Peyer's patch (tissue), 4 donors: ENCODE measurements at regions not wholly inside any gene's neighbourhood (a gene's known extent, or its start where the extent isn't known, plus 50 kb on each side); places are given as distances from the start of the nearest gene placed in this dataset.
"Not testable (repeated sequence)": the region's sequence is repeated elsewhere in the genome, so short reads cannot be mapped to it uniquely, and the experiment has no call there.

Source experiments
- DNase-seq, 3 donors: peaks; one replicate each; pipeline ENCODE4 v3.0.0-alpha.2; 2017 to 2019
- H3K27ac ChIP-seq, 4 donors: fragments of 200-600 bp; sonication (generic); one replicate each; pipeline ENCODE4 v1.5.1; 2016 to 2019
- H3K27me3 ChIP-seq, 2 donors: fragments of 200-600 bp; sonication (generic); one replicate each; pipeline ENCODE4 v1.5.1; 2019
- H3K36me3 ChIP-seq, 3 donors: fragments of 200-600 bp; sonication (generic); one replicate each; pipeline ENCODE4 v1.5.1; 2016 to 2019
- H3K4me1 ChIP-seq, 4 donors: fragments of 200-600 bp; sonication (generic); one replicate each; pipeline ENCODE4 v1.5.1; 2016 to 2019
- H3K4me3 ChIP-seq, 4 donors: fragments of 200-600 bp; sonication (generic); 1 replicate in 3 of 4; 2 replicates in 1 of 4; pipeline ENCODE4 v1.5.1; 2016 to 2019; ENCODE audit warnings: mild to moderate bottlenecking in 1 of 4
- H3K9me3 ChIP-seq, 4 donors: fragments of 200-600 bp; sonication (generic); one replicate each; pipeline ENCODE4 v1.5.1; 2016 to 2019; ENCODE audit warnings: mild to moderate bottlenecking in 1 of 4
- POLR2A ChIP-seq, 2 donors: fragments of 450-650 bp; IDR thresholded peaks; one replicate each; pipeline ENCODE4 v1.5.1; 2017; ENCODE audit warnings: antibody characterized with exemption in 2 of 2, mild to moderate bottlenecking in 2 of 2, moderate library complexity in 2 of 2
- TF ChIP-seq, protein P1 (sequence below), 6 experiments: fragments of 450-650 bp in 4 of 6; fragments of 200-600 bp in 2 of 6; sonication (generic) in 1 of 6; IDR thresholded peaks; one replicate each; pipeline ENCODE4 v1.5.1; 2017 to 2019; ENCODE audit warnings: antibody characterized with exemption in 6 of 6, mild to moderate bottlenecking in 3 of 6, moderate library complexity in 1 of 6

DNA sequence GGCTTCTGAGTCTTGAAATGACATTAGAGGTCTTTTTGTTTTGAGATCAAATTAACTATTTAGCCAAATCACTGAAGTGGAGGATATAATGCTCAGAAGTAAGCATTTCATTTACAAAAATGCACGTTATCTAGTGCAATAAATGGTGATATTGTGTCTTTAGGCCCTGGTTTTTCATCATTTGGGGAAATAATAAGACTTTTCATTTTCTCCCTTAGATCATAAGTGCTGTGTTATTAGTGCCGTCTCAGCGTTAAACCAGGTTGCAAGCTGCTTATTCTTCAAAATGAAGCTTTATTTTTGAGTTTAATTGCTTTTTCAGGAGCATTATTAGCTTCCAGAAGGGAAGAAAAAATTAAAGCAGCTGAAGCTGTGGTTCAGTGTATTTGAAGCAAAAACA lies 1416.8 kb upstream of the GOT2 start:
- Histone ChIP-seq H3K27ac (no peak overlapping the region), H3K36me3 (no peaks in the 10 kb centered on the region), H3K9me3 (no peaks in the 10 kb centered on the region), H3K27me3 (no peaks in the 10 kb centered on the region), H3K4me3 (no peak overlapping the region), H3K4me1 (no peaks in the 10 kb centered on the region)
- no peak for DNase-seq
- no peak for TF ChIP-seq POLR2A (IDR thresholded peaks at IDR 0.05)
- TF ChIP-seq, protein P1, sequence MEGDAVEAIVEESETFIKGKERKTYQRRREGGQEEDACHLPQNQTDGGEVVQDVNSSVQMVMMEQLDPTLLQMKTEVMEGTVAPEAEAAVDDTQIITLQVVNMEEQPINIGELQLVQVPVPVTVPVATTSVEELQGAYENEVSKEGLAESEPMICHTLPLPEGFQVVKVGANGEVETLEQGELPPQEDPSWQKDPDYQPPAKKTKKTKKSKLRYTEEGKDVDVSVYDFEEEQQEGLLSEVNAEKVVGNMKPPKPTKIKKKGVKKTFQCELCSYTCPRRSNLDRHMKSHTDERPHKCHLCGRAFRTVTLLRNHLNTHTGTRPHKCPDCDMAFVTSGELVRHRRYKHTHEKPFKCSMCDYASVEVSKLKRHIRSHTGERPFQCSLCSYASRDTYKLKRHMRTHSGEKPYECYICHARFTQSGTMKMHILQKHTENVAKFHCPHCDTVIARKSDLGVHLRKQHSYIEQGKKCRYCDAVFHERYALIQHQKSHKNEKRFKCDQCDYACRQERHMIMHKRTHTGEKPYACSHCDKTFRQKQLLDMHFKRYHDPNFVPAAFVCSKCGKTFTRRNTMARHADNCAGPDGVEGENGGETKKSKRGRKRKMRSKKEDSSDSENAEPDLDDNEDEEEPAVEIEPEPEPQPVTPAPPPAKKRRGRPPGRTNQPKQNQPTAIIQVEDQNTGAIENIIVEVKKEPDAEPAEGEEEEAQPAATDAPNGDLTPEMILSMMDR (IDR thresholded peaks at IDR 0.05), result no peak

DNA sequence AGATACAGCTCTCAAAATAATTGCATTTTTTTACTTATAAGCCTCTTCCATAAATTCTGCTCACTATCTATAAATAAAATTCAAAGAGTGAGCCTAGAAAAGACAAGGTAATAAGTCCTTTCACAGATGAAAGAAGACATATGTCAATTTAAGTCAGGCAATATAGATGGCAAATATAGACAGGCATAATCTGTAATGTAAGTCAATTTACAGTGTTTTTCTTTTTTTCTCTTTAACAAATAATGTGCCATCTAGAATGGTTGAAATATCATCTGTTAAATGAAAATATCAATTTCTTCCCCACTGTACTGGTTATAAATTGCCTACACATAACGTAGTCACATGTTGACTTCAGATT lies 1409.2 kb upstream of the GOT2 start:
- peaks cover 0 to 10% (median 0%) of the 10 kb centered on the region in 4 donors for H3K9me3 ChIP-seq
- H3K27ac ChIP-seq, result no peak overlapping the region
- H3K4me3 ChIP-seq, result no peak overlapping the region
- no peak for TF ChIP-seq POLR2A (IDR thresholded peaks at IDR 0.05)
- TF ChIP-seq, protein P1 (IDR thresholded peaks at IDR 0.05), result no peak
- no peak for DNase-seq
- H3K4me1 ChIP-seq, result no peaks in the 10 kb centered on the region
- no peaks in the 10 kb centered on the region for H3K27me3 ChIP-seq
- no peaks in the 10 kb centered on the region for H3K36me3 ChIP-seq

- Histone ChIP-seq H3K4me3 (no peak overlapping the region), H3K4me1 (no peaks in the 10 kb centered on the region), H3K9me3 (peaks cover 0 to 13% (median 0%) of the 10 kb centered on the region in 4 donors), H3K36me3 (no peaks in the 10 kb centered on the region), H3K27me3 (no peaks in the 10 kb centered on the region), H3K27ac (no peak overlapping the region)
- no peak for DNase-seq
- TF ChIP-seq, protein P1 (IDR thresholded peaks at IDR 0.05), result no peak
- TF ChIP-seq POLR2A (IDR thresholded peaks at IDR 0.05), result no peak
Measured at GRCh38 chr16:60142619-60143347, 1408.7 kb upstream of the GOT2 start.

DNA sequence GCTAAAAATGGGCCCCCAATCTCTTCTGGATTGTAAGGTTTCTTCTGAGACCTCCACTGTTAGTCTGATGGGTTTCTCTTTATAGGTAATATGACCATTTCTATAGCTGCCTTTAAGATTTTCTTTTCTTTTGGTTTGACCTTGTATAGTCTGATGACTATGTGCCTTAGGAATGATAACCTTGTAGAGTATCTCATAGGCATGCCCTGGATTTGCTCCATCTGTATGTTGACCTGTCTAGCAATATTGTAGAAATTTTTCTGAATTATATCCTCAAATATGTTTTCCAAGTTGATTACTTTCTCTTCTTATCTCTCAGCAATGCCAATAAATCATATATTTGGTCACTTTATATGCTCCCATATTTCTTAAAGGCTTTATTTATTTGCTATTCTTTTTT lies 1403.8 kb upstream of the GOT2 start:
- no peak overlapping the region for H3K27ac ChIP-seq
- no peak for DNase-seq
- no peaks in the 10 kb centered on the region for H3K27me3 ChIP-seq
- no peak for TF ChIP-seq POLR2A (IDR thresholded peaks at IDR 0.05)
- TF ChIP-seq, protein P1 (IDR thresholded peaks at IDR 0.05), result no peak
- H3K9me3 ChIP-seq, result peaks cover 0 to 13% (median 0%) of the 10 kb centered on the region in 4 donors
- H3K36me3 ChIP-seq, result no peaks in the 10 kb centered on the region
- H3K4me1 ChIP-seq, result no peaks in the 10 kb centered on the region
- no peak overlapping the region for H3K4me3 ChIP-seq

- H3K27ac ChIP-seq, result no peak overlapping the region
- H3K36me3 ChIP-seq, result no peaks in the 10 kb centered on the region
- H3K27me3 ChIP-seq, result no peaks in the 10 kb centered on the region
- H3K4me1 ChIP-seq, result no peaks in the 10 kb centered on the region
- no peak for DNase-seq
- H3K4me3 ChIP-seq, result no peak overlapping the region
- no peaks in the 10 kb centered on the region for H3K9me3 ChIP-seq
- TF ChIP-seq, protein P1 (IDR thresholded peaks at IDR 0.05), result no peak
- TF ChIP-seq POLR2A (IDR thresholded peaks at IDR 0.05), result no peak
Measured at GRCh38 chr16:60127196-60127595, 1393.1 kb upstream of the GOT2 start.

DNA sequence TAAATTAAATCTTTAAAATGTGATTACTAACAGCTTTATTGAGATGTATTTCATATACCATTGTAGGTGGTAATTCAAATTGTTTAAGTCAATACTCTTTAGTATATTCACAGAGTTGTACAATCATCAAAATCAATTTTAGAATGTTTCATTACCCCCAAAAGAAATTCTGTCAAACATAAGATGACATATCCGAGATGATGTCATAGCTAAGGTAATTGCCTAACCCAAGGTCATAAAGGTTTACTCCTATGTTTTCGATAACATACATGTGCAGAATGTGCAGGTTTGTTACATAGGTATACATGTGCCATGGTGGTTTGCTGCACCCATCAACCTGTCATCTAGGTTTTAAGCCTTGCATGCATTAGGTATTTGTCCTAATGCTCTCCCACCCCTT lies 1392.0 kb upstream of the GOT2 start:
- not testable (repeated sequence) for H3K27me3 ChIP-seq, H3K4me3 ChIP-seq, H3K4me1 ChIP-seq, H3K36me3 ChIP-seq, H3K9me3 ChIP-seq, H3K27ac ChIP-seq, DNase-seq
